ENCODE measurements at regions not wholly inside any gene's neighbourhood (a gene's known extent, or its start where the extent isn't known, plus 50 kb on each side); places are given as distances from the start of the nearest gene placed in this dataset.

GRCh38 chr4:100117750-100118149 is 72.5 kb downstream of the DDIT4L start:
- DNase-seq (no peak), ATAC-seq (no peak)
- Histone ChIP-seq H3K4me3 (no peak overlapping the region), H3K27me3 (ENCODE audit: low read depth) (no peaks in the 10 kb centered on the region), H3K4me1 (no peaks in the 10 kb centered on the region), H3K36me3 (no peaks in the 10 kb centered on the region), H3K9me3 (no peaks in the 10 kb centered on the region), H3K27ac (no peak overlapping the region)
- TF ChIP-seq CTCF (IDR thresholded peaks at IDR 0.05) = no peak
- intact Hi-C loops (cut with DNase I) = no loop called here

GRCh38 chr4:100114909-100115308 is 75.4 kb downstream of the DDIT4L start:
- intact Hi-C loops (cut with DNase I) = no loop called here
- ATAC-seq (no peak), DNase-seq (no peak)
- no peak for TF ChIP-seq CTCF (IDR thresholded peaks at IDR 0.05)
- Histone ChIP-seq H3K27ac (no peak overlapping the region), H3K36me3 (no peaks in the 10 kb centered on the region), H3K4me3 (no peak overlapping the region), H3K4me1 (no peaks in the 10 kb centered on the region), H3K27me3 (ENCODE audit: low read depth) (no peaks in the 10 kb centered on the region), H3K9me3 (no peaks in the 10 kb centered on the region)

- no peaks in the 10 kb centered on the region for H3K27me3 ChIP-seq (ENCODE audit: low read depth)
- H3K27ac ChIP-seq = no peak overlapping the region
- no peaks in the 10 kb centered on the region for H3K9me3 ChIP-seq
- no peaks in the 10 kb centered on the region for H3K36me3 ChIP-seq
- intact Hi-C loops (cut with DNase I) = no loop called here
- ATAC-seq (no peak), DNase-seq (no peak)
- H3K4me1 ChIP-seq = no peaks in the 10 kb centered on the region
- H3K4me3 ChIP-seq = no peak overlapping the region
- TF ChIP-seq CTCF (IDR thresholded peaks at IDR 0.05) = no peak
Measured at GRCh38 chr4:100113732-100114131, 76.5 kb downstream of the DDIT4L start.

GRCh38 chr4:100113096-100113495 is 77.2 kb downstream of the DDIT4L start:
- H3K4me1 ChIP-seq = no peaks in the 10 kb centered on the region
- H3K4me3 ChIP-seq = no peak overlapping the region
- intact Hi-C loops (cut with DNase I) = no loop called here
- no peak overlapping the region for H3K27ac ChIP-seq
- H3K9me3 ChIP-seq = no peaks in the 10 kb centered on the region
- no peak for TF ChIP-seq CTCF (IDR thresholded peaks at IDR 0.05)
- no peaks in the 10 kb centered on the region for H3K27me3 ChIP-seq (ENCODE audit: low read depth)
- DNase-seq = no peak
- H3K36me3 ChIP-seq = no peaks in the 10 kb centered on the region
- no peak for ATAC-seq

- DNase-seq (no peak), ATAC-seq (no peak)
- Histone ChIP-seq H3K27ac (no peak overlapping the region), H3K36me3 (no peaks in the 10 kb centered on the region), H3K27me3 (ENCODE audit: low read depth) (no peaks in the 10 kb centered on the region), H3K4me1 (no peaks in the 10 kb centered on the region), H3K4me3 (no peak overlapping the region), H3K9me3 (no peaks in the 10 kb centered on the region)
- intact Hi-C loops (cut with DNase I) = no loop called here
- TF ChIP-seq CTCF (IDR thresholded peaks at IDR 0.05) = no peak
Measured at GRCh38 chr4:100109921-100110320, 80.3 kb downstream of the DDIT4L start.

GRCh38 chr4:100108869-100109268 is 81.4 kb downstream of the DDIT4L start:
- intact Hi-C loops (cut with DNase I) = no loop called here
- no peaks in the 10 kb centered on the region for H3K36me3 ChIP-seq
- H3K9me3 ChIP-seq = no peaks in the 10 kb centered on the region
- ATAC-seq (no peak), DNase-seq (no peak)
- no peaks in the 10 kb centered on the region for H3K27me3 ChIP-seq (ENCODE audit: low read depth)
- H3K27ac ChIP-seq = no peak overlapping the region
- TF ChIP-seq CTCF (IDR thresholded peaks at IDR 0.05) = no peak
- H3K4me3 ChIP-seq = no peak overlapping the region
- no peaks in the 10 kb centered on the region for H3K4me1 ChIP-seq

Measured in lower lobe of right lung (tissue), 2 donors.